ENCODE measurements at regions not wholly inside any gene's neighbourhood (a gene's known extent, or its start where the extent isn't known, plus 50 kb on each side); places are given as distances from the start of the nearest gene placed in this dataset.

GRCh38 chr1:232111611-232112010 is 485.0 kb downstream of the DISC1 start:
- no peak for DNase-seq

- DNase-seq, result no peak
Measured at GRCh38 chr1:232110281-232111090, 483.9 kb downstream of the DISC1 start.

GRCh38 chr1:232109391-232109790 is 482.8 kb downstream of the DISC1 start:
- no peak for DNase-seq

GRCh38 chr1:232108598-232108997 is 482.0 kb downstream of the DISC1 start:
- no peak for DNase-seq

- DNase-seq, result no peak
Measured at GRCh38 chr1:232106415-232106814, 479.8 kb downstream of the DISC1 start.

GRCh38 chr1:232105561-232105960 is 479.0 kb downstream of the DISC1 start:
- DNase-seq, result no peak

GRCh38 chr1:232101231-232101630 is 474.6 kb downstream of the DISC1 start:
- DNase-seq, result no peak

- DNase-seq, result no peak
Measured at GRCh38 chr1:232096751-232097150, 470.2 kb downstream of the DISC1 start.

All from NCI-H2227 treated with DMSO at 0.1 percent for 48 hours (cell line).